ENCODE measurements at regions not wholly inside any gene's neighbourhood (a gene's known extent, or its start where the extent isn't known, plus 50 kb on each side); places are given as distances from the start of the nearest gene placed in this dataset.

DNA sequence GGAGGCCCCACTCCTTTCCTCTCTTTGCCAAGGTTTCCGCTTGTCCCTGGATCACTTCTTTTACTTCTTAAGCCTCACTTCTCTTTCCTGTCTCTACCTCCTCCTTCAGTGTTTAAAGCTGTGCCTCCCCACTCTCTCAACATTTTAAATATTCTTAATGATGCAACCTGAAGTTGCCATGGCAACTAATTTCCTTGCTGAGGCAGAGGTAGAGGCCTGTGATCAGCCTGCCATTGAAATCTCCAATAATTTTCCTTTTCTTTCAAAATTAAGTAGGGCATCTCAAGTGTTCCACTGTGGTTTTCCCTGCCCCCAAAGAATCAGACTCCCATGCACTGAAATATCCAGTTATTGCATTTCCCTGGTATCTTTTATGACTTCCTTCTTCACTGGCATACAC lies 108.6 kb upstream of the VRK1 start:
- TF ChIP-seq, protein P1, sequence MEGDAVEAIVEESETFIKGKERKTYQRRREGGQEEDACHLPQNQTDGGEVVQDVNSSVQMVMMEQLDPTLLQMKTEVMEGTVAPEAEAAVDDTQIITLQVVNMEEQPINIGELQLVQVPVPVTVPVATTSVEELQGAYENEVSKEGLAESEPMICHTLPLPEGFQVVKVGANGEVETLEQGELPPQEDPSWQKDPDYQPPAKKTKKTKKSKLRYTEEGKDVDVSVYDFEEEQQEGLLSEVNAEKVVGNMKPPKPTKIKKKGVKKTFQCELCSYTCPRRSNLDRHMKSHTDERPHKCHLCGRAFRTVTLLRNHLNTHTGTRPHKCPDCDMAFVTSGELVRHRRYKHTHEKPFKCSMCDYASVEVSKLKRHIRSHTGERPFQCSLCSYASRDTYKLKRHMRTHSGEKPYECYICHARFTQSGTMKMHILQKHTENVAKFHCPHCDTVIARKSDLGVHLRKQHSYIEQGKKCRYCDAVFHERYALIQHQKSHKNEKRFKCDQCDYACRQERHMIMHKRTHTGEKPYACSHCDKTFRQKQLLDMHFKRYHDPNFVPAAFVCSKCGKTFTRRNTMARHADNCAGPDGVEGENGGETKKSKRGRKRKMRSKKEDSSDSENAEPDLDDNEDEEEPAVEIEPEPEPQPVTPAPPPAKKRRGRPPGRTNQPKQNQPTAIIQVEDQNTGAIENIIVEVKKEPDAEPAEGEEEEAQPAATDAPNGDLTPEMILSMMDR (IDR thresholded peaks at IDR 0.05): no peak
- TF ChIP-seq POLR2AphosphoS5 (IDR thresholded peaks at IDR 0.05): no peak

Measured in upper lobe of left lung (tissue), 4 donors.